ENCODE measurements at regions not wholly inside any gene's neighbourhood (a gene's known extent, or its start where the extent isn't known, plus 50 kb on each side); places are given as distances from the start of the nearest gene placed in this dataset.

DNA sequence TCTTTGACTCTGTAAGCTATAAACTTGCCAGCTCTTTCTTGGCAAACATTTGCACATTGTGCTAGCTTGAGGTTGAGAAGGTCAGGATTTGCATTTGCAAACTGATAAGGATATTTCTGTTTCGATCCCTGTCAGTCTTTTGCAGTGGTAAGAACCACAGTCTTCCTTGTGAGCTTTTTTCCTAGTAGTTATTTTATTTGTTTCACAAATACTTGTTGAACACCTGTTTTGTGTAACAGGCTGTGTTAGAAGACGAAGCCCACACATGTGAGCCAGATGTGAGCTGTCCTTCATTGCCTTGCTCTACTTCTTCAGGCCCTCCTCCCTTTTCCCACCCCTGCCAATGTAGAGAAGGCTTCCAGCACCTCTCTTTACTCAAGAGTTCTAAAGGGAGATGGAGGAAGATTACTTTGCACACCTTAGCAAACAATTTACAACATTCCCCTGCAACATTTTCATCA, 327.0 kb upstream of the KLF4 start:
- Mint-ChIP-seq H3K4me3 (no peak overlapping the region), H3K36me3 (ENCODE audit: low read depth) (no peaks in the 10 kb centered on the region), H3K4me1 (ENCODE audit: low read depth) (no peaks in the 10 kb centered on the region), H3K9me3 (no peaks in the 10 kb centered on the region), H3K27ac (no peak overlapping the region), H3K27me3 (ENCODE audit: low read depth) (no peaks in the 10 kb centered on the region)
- no peak for DNase-seq (ENCODE audit: low spot score)

DNA sequence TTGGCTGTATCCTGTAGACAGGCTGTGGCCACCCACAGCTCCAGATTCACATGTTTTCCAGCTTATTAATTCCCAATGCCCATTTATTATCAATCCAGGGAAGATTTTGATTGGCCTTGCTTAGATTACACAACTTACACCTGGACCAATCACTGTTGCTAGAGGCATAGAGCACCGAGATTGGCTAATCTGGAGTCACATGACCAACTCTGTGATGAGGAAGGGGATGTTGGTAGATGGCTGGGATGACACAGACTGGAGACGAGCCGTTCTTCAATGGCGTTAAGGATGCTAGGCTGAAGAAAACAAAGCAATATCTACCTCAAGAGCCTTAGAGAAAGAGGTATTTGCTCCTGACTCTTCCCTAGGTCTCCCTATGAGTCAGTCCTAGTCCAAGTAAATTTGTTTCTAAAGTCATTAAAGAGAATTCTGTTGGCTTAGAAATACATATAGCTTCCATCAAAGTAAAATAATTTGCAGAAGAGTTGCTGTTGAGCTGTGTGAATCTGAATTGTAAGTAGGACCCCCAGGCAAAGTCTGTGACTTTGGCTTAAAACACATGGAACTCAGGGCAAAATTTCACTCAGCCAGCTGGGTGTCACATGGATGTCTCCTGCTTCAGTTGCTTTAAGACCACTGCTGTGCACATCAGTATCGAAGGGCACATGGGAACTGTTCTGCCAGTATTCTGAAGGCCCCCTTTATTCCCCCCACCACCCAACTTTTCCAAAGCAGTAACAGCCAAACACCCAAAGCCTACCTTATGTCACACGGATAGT, 326.4 kb upstream of the KLF4 start:
- Mint-ChIP-seq H3K36me3 (ENCODE audit: low read depth) (no peaks in the 10 kb centered on the region), H3K27ac (no peak overlapping the region)
- no peak for DNase-seq (ENCODE audit: low spot score)

DNA sequence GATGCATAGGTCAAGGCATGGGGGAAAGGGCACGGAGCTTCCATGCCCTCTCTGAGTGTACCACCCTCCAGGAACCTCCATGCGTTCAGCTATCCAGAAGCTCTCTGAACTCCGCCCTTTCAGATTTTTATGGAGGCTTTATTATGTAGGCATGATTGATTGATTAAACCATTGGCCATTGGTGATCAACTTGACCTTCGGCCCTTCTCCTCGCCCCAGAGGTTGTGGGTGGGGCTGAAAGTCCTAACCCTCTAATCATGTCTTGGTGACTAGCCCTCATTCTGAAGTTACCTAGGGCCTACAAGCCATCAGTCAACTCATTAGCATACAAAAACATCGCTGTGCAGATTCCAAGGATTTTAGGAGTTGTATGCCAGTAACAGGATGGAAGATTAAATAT, 323.7 kb upstream of the KLF4 start:
- H3K27ac Mint-ChIP-seq: no peak overlapping the region

More for the DNA sequence above, 326.4 kb upstream of the KLF4 start:
- Mint-ChIP-seq H3K4me1 (ENCODE audit: low read depth) (no peaks in the 10 kb centered on the region), H3K4me3 (no peak overlapping the region), H3K27me3 (ENCODE audit: low read depth) (no peaks in the 10 kb centered on the region), H3K9me3 (no peaks in the 10 kb centered on the region)

DNA sequence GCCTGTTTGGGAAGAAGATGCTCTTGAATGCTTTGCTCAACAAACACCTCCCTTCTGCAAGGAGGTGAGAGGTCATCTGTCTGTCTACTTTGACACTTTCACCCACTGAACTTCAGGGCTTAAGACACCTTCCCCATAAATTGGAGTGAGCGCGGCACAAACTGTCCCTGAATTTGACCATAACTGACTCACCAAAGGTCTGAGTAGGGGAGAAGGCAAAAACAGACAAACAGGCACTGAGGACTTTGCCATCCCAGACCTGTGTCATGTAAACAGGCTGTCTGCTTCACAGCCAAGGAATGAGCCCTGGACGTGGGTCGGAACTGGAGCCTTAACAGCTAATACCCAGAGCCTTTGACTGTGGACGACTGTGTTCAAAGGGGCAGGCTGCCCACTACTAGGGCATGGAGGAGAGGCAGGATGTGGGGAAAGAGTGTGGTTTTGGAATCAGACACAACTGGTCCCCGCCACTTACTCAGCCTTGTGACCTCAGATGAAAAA, 320.9 kb upstream of the KLF4 start:
- no peaks in the 10 kb centered on the region for H3K36me3 Mint-ChIP-seq (ENCODE audit: low read depth)
- H3K4me1 Mint-ChIP-seq (ENCODE audit: low read depth): no peaks in the 10 kb centered on the region
- no peak overlapping the region for H3K4me3 Mint-ChIP-seq
- H3K9me3 Mint-ChIP-seq: no peaks in the 10 kb centered on the region
- no peak for DNase-seq (ENCODE audit: low spot score)
- H3K27ac Mint-ChIP-seq: no peak overlapping the region
- H3K27me3 Mint-ChIP-seq (ENCODE audit: low read depth): no peaks in the 10 kb centered on the region

More for the DNA sequence above, 323.7 kb upstream of the KLF4 start:
- Mint-ChIP-seq H3K4me1 (ENCODE audit: low read depth) (no peaks in the 10 kb centered on the region), H3K36me3 (ENCODE audit: low read depth) (no peaks in the 10 kb centered on the region), H3K27me3 (ENCODE audit: low read depth) (no peaks in the 10 kb centered on the region), H3K9me3 (no peaks in the 10 kb centered on the region), H3K4me3 (no peak overlapping the region)
- no peak for DNase-seq (ENCODE audit: low spot score)

DNA sequence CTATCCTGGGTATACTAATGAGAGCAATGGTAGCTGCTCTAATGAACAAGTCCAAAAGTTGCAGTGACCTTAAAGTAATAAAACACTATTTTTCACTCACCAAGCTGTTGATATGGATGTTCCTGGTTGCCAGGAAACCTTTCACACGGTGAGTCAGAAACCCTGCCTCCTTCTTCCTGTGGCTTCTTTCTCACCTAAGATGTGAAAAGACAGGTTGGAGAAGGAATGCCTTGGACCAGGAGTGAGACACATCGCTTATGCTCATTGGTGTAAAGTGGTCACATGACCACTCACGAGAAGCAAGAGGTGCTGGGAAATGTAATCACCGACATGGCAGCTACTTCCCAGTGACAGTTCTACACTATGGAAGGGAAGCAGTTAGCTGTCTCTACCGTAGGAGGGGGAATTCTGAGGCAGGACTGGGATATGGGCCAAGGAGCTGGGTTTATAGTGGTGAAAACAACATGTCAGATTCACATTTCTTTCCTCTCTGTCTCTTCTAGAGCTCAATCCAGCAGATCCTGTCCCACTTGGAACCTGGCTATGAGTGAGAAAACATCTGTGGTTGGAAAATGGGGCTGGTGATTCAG, 320.4 kb upstream of the KLF4 start:
- no peak for DNase-seq (ENCODE audit: low spot score)
- Mint-ChIP-seq H3K27ac (no peak overlapping the region), H3K27me3 (ENCODE audit: low read depth) (no peaks in the 10 kb centered on the region), H3K9me3 (no peaks in the 10 kb centered on the region), H3K4me1 (ENCODE audit: low read depth) (no peaks in the 10 kb centered on the region), H3K36me3 (ENCODE audit: low read depth) (no peaks in the 10 kb centered on the region), H3K4me3 (no peak overlapping the region)

DNA sequence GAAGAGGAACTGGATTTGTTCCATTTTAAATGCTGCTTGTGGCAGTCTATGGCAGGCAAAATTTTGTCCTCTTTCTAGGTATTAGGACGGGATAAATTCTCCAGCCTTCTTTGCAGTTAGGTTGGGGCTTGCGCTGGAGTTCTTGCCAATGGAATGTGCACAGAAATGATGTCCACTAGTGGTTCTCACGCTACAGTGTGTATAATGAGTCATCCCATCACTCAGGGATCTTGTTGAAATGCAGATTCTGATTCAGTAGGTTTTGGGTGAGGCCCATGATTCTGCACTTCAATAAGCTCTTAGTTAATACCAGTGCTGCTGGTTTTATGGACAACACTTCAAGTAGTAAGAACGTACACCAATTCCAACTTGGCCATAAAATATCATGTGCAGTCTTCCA, 317.6 kb upstream of the KLF4 start:
- Mint-ChIP-seq H3K36me3 (ENCODE audit: low read depth) (no peaks in the 10 kb centered on the region), H3K4me3 (no peak overlapping the region), H3K9me3 (no peaks in the 10 kb centered on the region), H3K27me3 (ENCODE audit: low read depth) (no peaks in the 10 kb centered on the region), H3K4me1 (ENCODE audit: low read depth) (no peaks in the 10 kb centered on the region), H3K27ac (no peak overlapping the region)
- no peak for DNase-seq (ENCODE audit: low spot score)

DNA sequence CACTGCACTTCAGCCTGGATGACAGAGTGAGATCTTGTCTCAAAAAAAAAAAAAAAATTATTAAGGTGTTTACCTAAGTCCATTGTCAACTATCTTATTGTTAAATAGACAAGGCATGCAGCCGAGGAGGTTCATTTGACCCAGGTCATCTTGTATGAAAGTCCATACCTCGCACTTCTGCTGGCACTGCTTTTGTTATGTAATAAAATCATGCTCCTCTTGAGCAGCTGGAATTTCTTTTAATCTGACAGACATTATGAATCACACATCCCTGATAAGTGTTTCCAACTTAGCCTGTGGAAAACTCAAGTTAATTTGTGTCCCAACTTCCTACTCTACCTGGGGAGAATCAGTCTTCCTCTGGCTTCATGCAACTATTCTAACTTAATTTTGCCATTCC, 315.6 kb upstream of the KLF4 start:
- Mint-ChIP-seq H3K36me3 (ENCODE audit: low read depth) (no peaks in the 10 kb centered on the region), H3K4me3 (no peak overlapping the region), H3K4me1 (ENCODE audit: low read depth) (no peaks in the 10 kb centered on the region), H3K27me3 (ENCODE audit: low read depth) (no peaks in the 10 kb centered on the region), H3K9me3 (no peaks in the 10 kb centered on the region), H3K27ac (no peak overlapping the region)
- no peak for DNase-seq (ENCODE audit: low spot score)

DNA sequence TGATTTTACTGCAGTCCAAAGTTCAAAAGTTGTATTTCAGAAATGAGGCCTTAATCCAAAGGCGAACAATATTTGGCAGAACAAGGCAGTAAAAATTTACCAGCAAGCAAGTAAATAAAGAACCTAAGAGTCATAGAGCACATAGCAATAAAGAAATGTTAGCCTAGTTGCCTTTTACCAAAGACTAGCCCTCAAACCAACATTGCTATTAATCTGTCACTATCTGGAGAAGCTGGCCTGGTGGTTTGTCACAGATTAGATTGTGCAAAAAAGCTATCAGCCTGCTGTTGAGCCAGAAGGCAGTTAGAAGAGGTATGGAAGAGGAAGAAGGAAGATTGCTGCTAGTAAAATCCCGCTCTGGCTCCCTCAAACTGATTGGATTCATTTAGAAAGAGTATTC, 304.7 kb upstream of the KLF4 start:
- DNase-seq (ENCODE audit: low spot score): no peak
- Mint-ChIP-seq H3K27me3 (ENCODE audit: low read depth) (no peaks in the 10 kb centered on the region), H3K36me3 (ENCODE audit: low read depth) (no peaks in the 10 kb centered on the region)

DNA sequence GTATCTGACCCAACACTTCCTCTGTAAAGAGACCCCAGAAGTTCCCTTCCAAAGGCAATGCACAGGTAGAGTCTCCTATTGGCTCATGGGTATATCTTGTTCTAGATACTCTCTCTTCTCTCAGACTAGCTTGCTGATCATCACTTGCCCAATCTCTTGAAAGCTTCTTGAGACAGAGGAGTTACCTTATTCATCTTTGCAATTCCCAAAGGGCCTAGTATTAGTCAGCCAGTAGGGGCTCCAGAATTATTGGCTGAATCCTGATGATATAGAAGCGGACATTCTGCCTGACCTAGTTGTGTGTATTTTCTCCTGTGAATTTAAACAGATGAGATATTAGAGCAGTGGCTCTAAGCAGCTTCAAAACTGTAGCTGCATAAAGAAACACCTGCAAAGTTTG, 304.0 kb upstream of the KLF4 start:
- no peaks in the 10 kb centered on the region for H3K9me3 Mint-ChIP-seq
- DNase-seq (ENCODE audit: low spot score): no peak
- no peak overlapping the region for H3K4me3 Mint-ChIP-seq
- H3K27me3 Mint-ChIP-seq (ENCODE audit: low read depth): no peaks in the 10 kb centered on the region
- no peaks in the 10 kb centered on the region for H3K36me3 Mint-ChIP-seq (ENCODE audit: low read depth)
- no peaks in the 10 kb centered on the region for H3K4me1 Mint-ChIP-seq (ENCODE audit: low read depth)
- no peak overlapping the region for H3K27ac Mint-ChIP-seq

More for the DNA sequence above, 304.7 kb upstream of the KLF4 start:
- Mint-ChIP-seq H3K4me1 (ENCODE audit: low read depth) (no peaks in the 10 kb centered on the region), H3K27ac (no peak overlapping the region), H3K4me3 (no peak overlapping the region), H3K9me3 (no peaks in the 10 kb centered on the region)

DNA sequence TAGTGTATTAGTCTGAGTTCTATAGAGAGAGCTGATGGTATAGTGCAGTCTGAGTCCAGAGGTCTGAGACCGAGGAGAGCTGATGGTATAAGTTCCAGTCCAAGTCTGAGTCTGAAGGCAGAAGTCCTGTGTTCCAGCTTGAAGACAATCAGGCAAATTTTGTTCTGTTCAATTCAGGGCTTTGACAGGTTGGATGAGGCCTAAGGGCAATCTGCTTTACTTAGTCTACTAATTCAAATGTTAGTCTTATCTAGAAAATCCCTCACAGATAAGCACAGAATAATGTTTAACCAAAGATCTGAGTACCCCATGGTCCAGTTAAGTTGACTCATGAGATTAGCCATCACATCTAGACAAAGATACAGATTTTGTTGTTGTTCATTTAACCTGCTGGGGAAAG, 303.0 kb upstream of the KLF4 start:
- Mint-ChIP-seq H3K27ac (no peak overlapping the region), H3K36me3 (ENCODE audit: low read depth) (no peaks in the 10 kb centered on the region), H3K9me3 (no peaks in the 10 kb centered on the region), H3K27me3 (ENCODE audit: low read depth) (no peaks in the 10 kb centered on the region), H3K4me1 (ENCODE audit: low read depth) (no peaks in the 10 kb centered on the region), H3K4me3 (no peak overlapping the region)
- DNase-seq (ENCODE audit: low spot score): no peak

DNA sequence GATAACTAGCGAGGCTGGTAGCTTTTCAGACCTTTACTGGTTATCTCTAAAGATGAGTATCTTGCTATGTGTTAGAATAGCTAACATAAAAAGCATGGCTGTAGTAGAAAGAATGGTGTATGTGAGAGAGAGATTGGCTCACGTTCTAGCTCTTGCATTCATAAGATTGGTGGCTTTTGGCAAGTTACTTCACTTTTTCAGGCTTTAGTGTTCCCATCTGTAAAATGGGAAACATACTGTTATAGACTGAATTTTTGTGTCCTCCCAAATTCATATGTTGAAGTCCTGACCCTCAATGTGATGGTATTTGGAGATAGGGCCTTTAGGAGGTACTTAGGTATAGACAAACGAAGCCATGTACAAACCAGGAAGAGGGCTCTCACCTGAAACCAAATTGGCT, 302.4 kb upstream of the KLF4 start:
- H3K4me3 Mint-ChIP-seq: no peak overlapping the region
- H3K4me1 Mint-ChIP-seq (ENCODE audit: low read depth): no peaks in the 10 kb centered on the region
- H3K36me3 Mint-ChIP-seq (ENCODE audit: low read depth): no peaks in the 10 kb centered on the region
- no peaks in the 10 kb centered on the region for H3K9me3 Mint-ChIP-seq
- no peaks in the 10 kb centered on the region for H3K27me3 Mint-ChIP-seq (ENCODE audit: low read depth)
- DNase-seq (ENCODE audit: low spot score): no peak
- no peak overlapping the region for H3K27ac Mint-ChIP-seq

DNA sequence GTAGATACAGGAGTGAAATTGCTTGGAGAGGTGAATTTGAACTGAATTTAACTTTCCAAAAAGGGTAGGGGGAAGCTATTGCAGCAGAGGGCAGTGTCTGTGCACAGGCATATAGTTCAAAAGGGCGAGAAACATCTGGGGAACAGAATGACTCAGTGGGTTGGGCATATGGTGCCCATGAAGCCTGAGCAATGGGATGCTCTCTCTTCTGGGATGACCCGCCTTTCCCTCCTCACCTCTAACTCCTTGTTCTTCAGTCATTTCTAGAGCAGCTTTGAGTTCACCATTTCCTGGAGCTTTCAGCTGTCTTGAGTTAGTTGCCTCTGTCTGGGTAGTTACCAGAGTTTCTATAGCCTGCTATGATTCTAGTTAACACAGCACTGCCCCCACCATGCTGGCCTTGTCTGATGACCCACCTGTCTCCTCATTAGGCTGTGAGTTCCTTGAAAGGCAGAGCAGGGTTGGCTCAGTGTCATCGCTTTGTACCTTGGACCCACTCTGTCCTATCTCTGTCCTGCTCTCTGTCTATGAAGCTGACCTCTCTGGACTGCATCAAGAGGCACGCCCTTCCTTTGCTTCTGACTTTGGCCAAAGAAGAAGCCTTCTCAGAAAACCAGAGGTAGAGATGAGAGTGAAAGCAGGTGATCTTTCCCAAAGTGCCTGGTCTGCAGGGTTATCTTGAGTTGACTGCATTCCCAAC, 299.6 kb upstream of the KLF4 start:
- H3K27me3 Mint-ChIP-seq (ENCODE audit: low read depth): no peaks in the 10 kb centered on the region
- H3K4me3 Mint-ChIP-seq: no peak overlapping the region
- H3K27ac Mint-ChIP-seq: no peak overlapping the region
- no peak for DNase-seq (ENCODE audit: low spot score)
- no peaks in the 10 kb centered on the region for H3K4me1 Mint-ChIP-seq (ENCODE audit: low read depth)
- no peaks in the 10 kb centered on the region for H3K36me3 Mint-ChIP-seq (ENCODE audit: low read depth)
- H3K9me3 Mint-ChIP-seq: no peaks in the 10 kb centered on the region

DNA sequence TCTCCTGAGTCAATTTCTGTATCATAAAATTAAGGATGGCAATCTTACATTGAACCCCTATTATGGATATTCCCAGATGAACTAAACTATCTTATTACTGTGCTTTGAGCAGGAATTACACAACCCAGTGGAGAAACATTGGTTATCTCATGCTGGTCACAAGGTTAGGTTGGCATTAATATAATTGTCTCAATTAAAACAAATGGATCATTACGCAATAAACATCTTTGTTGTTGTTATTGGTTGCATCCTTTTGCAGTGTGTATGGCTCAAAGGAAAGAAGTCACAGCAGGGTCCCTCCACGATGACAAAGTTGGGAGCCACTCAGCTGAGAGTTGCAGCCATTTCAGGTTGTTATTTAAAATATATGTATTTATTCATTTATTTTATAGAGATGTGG, 297.0 kb upstream of the KLF4 start:
- Mint-ChIP-seq H3K36me3 (ENCODE audit: low read depth) (no peaks in the 10 kb centered on the region), H3K27me3 (ENCODE audit: low read depth) (no peaks in the 10 kb centered on the region), H3K4me3 (no peak overlapping the region), H3K4me1 (ENCODE audit: low read depth) (no peaks in the 10 kb centered on the region), H3K9me3 (no peaks in the 10 kb centered on the region), H3K27ac (no peak overlapping the region)
- no peak for DNase-seq (ENCODE audit: low spot score)

DNA sequence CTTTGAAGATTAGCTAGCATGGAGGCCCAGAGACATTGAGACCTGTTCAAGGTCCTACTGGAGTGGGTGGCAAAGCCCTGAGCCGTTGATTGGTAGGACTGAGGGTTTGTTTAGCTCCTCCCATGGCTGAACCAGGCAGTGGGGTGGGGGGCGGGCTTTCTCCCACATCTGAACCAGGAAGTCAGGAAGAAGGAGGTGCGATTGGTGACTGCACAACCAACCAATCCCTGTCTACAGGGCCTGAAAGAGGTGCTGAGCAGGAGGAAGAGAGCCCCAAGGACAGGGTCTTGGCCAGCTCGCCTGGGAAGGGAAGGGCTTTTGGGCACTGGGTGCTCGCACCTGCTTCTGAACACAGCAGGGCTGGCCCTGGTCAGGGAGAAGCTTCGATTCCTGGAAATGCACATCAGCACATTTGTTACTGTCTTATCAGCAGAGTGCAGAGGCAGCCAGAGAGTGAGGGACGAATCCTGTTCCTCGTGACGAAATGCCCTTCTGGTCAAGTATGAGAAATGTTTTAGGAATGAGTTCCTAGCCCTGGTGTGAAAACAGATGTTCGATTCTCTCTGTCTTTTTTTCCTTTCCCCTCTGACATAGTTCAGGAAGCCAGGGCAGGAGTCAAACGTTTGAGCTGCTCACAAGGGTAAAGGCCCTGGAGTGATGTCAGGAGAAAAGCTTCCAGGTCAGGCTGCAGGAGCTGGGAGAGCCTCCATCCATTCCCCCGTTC, 294.8 kb upstream of the KLF4 start:
- H3K27me3 Mint-ChIP-seq (ENCODE audit: low read depth): no peaks in the 10 kb centered on the region
- DNase-seq (ENCODE audit: low spot score): no peak
- no peaks in the 10 kb centered on the region for H3K9me3 Mint-ChIP-seq
- no peak overlapping the region for H3K27ac Mint-ChIP-seq
- no peaks in the 10 kb centered on the region for H3K4me1 Mint-ChIP-seq (ENCODE audit: low read depth)
- no peak overlapping the region for H3K4me3 Mint-ChIP-seq
- H3K36me3 Mint-ChIP-seq (ENCODE audit: low read depth): no peaks in the 10 kb centered on the region

Measured in T-helper 2 cell treated with Interferon-gamma antibody and Interleukin-4, amounts not matched to agents 5 μg/mL and 100 μg/mL, for 36 hours (primary cell).